CD4-positive, alpha-beta T cell treated with Interleukin-6 for 4 hours (primary cell): ENCODE measurements at regions not wholly inside any gene's neighbourhood (a gene's known extent, or its start where the extent isn't known, plus 50 kb on each side); places are given as distances from the start of the nearest gene placed in this dataset.

ENCODE experiments used
- DNase-seq: peaks from one replicate; pipeline ENCODE4 v3.0.0-alpha.2; 2020; ENCODE audit warnings: mixed read lengths

DNA sequence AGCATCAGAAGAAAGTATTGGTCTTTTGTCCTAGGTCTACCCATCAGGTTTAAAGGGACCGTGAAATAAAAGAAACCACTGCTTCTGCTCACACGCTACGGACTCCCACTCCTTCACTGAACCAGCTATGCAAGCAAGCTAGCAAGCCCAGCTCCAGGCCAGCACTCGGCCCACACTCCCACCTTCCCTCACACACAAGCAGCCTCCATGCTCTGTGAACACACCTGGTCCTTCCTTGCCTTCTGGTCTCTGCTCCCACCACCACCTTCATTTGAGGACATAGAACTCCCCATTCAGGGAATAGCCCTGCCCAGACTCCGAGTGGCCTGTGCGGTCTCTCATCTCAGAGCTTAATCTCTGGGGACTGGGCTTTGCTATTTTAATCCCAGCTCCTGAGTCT is 436.4 kb upstream of the CDH4 start:
- no peak for DNase-seq

- no peak for DNase-seq
Measured at GRCh38 chr20:60816901-60817300, 435.2 kb upstream of the CDH4 start.

- DNase-seq = no peak
Measured at GRCh38 chr20:60817891-60818290, 434.2 kb upstream of the CDH4 start.

- no peak for DNase-seq
Measured at GRCh38 chr20:60819511-60819910, 432.6 kb upstream of the CDH4 start.

DNA sequence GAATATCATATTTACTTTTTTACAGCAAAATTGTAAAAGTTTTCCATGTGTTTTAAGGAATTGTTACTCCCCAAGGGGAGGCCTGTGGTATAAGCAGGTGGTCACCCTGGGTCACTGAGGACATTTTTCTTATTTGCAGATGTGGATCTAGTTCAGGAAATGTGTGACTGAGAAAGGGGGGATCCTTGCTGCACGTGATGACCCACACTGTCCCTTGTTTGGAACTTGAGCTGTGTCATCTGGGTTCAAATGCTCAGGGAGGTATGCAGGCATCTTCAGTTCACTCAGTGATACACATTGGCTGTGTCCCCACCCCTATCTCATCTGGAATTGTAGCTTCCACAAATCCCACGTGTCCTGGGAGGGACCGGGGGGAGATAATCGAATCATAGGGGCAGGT is 431.9 kb upstream of the CDH4 start:
- no peak for DNase-seq

DNA sequence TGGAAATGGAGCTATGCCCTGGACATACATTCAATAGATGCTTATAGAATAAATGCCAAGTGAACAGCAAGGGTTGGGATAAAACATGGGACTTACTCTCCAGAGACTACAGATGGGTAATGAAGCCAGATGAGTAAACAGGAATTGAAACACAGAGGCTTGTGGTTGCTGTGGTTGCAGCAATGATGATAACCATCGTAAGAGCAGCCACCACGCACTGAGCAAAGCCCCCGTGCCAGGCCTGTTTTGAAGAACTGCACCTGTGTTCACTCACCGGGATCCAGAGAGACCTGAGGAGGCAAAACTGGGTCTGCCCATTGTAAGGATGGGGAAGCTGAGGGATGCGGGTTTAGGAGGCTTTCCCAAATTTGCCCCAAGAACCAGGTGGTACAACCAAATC is 431.1 kb upstream of the CDH4 start:
- no peak for DNase-seq

- DNase-seq = no peak
Measured at GRCh38 chr20:60822699-60823607, 429.1 kb upstream of the CDH4 start.

- no peak for DNase-seq
Measured at GRCh38 chr20:60835876-60836275, 416.2 kb upstream of the CDH4 start.

GRCh38 chr20:60837173-60837770 is 414.8 kb upstream of the CDH4 start:
- DNase-seq = no peak

- DNase-seq = no peak
Measured at GRCh38 chr20:60838297-60838696, 413.8 kb upstream of the CDH4 start.

GRCh38 chr20:60840971-60841370 is 411.1 kb upstream of the CDH4 start:
- no peak for DNase-seq

DNA sequence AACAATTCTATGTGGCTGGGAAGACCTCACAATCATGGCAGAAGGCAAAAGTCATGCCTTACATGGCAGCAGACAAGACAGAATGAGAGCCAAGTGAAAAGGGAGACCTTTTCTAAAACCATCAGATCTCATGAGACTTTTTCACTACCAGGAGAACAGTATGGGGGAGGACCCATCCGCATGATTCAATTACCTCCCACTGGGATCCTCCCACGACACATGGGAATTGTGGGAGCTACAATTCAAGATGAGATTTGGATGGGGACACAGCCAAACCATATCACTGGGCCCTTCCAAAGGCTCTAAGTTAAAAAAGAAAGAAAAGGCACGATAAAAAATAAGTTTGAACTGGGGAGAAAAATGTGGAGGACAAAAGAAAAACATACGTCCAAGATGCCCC is 406.9 kb upstream of the CDH4 start:
- DNase-seq = no peak

DNA sequence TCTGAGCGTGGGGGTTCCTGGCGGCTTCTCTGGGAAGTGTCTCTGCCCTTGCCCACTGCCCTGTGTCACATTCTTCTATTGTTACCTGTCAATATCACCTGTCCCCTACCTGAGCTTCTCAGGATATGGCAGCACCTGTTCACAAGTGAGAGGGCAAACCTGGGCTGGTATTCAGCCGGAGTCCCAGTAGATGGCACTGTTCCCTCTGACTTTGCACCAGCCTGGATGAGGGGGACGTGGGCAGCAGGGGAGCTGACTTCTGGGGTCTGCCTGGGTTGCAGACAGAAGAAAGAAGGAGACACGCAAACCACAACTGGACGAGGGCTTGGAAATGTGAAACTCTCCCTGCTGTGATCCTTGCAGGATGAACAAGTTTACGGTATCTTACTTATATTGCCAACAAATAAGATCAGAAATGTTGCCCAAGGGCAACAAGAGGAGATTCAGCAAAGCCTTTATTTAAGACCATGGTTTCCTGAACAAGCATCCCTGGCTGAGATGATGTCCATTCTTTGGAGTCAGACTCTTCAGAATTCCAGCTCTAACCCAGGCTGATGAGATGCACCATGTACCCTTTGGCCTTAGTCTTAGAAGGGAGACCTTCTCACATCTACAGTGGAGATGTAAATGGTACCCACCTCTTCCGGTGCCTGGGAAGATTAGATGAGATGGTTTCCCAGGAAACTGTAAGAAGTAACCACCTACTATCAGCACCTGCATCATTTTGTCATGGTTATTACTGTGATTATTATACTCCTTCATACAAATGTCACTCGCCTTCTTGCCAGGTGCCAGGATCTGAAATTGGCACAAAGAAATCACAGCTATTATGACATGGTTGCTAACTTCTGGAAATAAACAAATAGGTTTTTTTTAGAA is 400.0 kb upstream of the CDH4 start:
- DNase-seq = no peak

- no peak for DNase-seq
Measured at GRCh38 chr20:60857708-60858107, 394.4 kb upstream of the CDH4 start.

DNA sequence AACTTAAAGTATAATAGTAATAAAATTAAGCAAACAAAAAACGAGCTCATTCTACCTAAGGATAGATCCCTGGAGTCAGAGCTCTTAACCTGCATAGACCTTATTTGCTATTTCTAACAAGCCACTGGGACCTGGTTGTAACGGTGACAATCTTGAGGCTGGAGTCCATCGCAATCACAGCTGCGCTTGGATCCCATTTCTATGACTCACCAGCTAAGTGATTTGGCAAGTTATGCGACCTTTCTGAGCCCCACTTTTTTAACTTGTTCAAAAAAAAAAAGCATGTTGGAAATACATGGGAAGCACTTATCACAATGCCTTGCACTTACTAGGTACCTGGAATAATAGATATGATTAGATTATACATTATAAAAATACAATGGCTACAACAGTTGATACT is 389.5 kb upstream of the CDH4 start:
- DNase-seq = no peak

DNA sequence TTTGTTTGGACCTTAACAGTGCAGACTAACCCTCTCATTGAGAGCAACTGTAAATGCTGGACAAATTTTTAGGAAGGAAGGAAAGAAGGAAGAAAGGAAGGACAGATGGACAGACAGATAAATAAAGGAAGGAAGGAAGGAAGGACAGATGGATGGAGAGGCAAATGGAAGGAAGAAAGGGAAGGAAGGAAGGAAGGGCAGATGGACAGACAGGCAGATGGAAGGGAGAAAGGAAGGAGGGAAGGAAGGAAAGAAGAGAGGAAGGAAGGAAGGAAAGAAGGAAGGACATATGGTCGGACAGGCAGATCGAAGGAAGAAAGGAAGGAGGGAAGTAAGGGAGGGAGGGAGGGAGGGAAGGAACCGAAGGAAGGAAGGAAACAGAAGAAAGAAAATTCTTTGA is 388.5 kb upstream of the CDH4 start:
- no peak for DNase-seq

- no peak for DNase-seq
Measured at GRCh38 chr20:60867589-60867988, 384.5 kb upstream of the CDH4 start.

GRCh38 chr20:60868316-60868891 is 383.7 kb upstream of the CDH4 start:
- no peak for DNase-seq

- no peak for DNase-seq
Measured at GRCh38 chr20:60869087-60869486, 383.0 kb upstream of the CDH4 start.

DNA sequence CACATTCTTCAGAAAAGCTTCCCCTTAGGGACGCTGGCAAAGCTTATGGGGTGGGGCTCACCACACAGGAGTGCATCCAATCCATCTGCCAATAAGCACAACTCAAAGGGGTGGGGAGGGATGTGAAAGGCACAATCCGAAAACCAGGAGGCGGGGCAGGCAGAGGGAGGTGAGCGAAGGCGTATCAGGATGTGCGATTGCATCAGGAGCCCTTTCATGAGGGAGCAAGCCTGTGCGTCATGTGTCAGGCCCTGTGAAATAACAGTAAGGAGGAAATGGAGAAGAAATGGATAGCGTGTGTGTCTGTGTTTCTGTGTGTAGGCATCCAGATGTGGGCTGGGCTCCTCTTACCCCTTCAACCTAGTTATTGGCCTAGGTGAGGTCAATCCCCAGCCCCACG is 382.4 kb upstream of the CDH4 start:
- DNase-seq = no peak

GRCh38 chr20:60870040-60870439 is 382.0 kb upstream of the CDH4 start:
- DNase-seq = no peak

- no peak for DNase-seq
Measured at GRCh38 chr20:60872224-60872623, 379.8 kb upstream of the CDH4 start.
